Sciatic nerve (tissue), 2 donors: ENCODE measurements at regions not wholly inside any gene's neighbourhood (a gene's known extent, or its start where the extent isn't known, plus 50 kb on each side); places are given as distances from the start of the nearest gene placed in this dataset.
A peak's percentile ranks its signal among the peaks of the same experiment; 100 is the strongest.

Experiments
- ATAC-seq: fragments of 200-7000 bp; cut with Tn5 transposase; one replicate; pipeline ENCODE4 v1.9.1; 2020; ENCODE audit warnings: mild to moderate bottlenecking, moderate library complexity
- DNase-seq: peaks from one replicate; pipeline ENCODE4 v3.0.0-alpha.2; 2020; ENCODE audit warnings: low spot score
- intact Hi-C: fragments of 100-400 bp; cut with DNase I; formaldehyde crosslinking; loops from one replicate; pipeline ENCODE4 v1.14.2; 2022
- donor health status: DM: no; HTN: no; CAD: no.
- donor health status: DM: no; HTN: no; CAD: no.

- intact Hi-C loops = no loop called here
- ATAC-seq = no peak
- DNase-seq = no peak
Measured at GRCh38 chr4:64545593-64545992, 136.3 kb upstream of the TECRL start.

- DNase-seq (no peak), ATAC-seq (peak; percentile 76)
- intact Hi-C loops = no loop called here
Measured at GRCh38 chr4:64539234-64539849, 130.1 kb upstream of the TECRL start.

- DNase-seq = no peak
- intact Hi-C loops = no loop called here
- no peak for ATAC-seq
Measured at GRCh38 chr4:64538219-64538618, 129.0 kb upstream of the TECRL start.

GRCh38 chr4:64533637-64534036, 124.4 kb upstream of the TECRL start:
- intact Hi-C loops = no loop called here
- no peak for ATAC-seq
- no peak for DNase-seq

- intact Hi-C loops = no loop called here
- DNase-seq (no peak), ATAC-seq (no peak)
Measured at GRCh38 chr4:64533159-64533558, 123.9 kb upstream of the TECRL start.

GRCh38 chr4:64520421-64520820, 111.2 kb upstream of the TECRL start:
- intact Hi-C loops = no loop called here

GRCh38 chr4:64518600-64518999, 109.3 kb upstream of the TECRL start:
- DNase-seq (no peak), ATAC-seq (no peak)
- intact Hi-C loops = no loop called here

More at GRCh38 chr4:64520421-64520820, 111.2 kb upstream of the TECRL start:
- ATAC-seq (no peak), DNase-seq (no peak)

GRCh38 chr4:64516176-64516575, 106.9 kb upstream of the TECRL start:
- intact Hi-C loops = no loop called here
- DNase-seq = no peak
- no peak for ATAC-seq

- ATAC-seq = no peak
- intact Hi-C loops = no loop called here
Measured at GRCh38 chr4:64508089-64508488, 98.8 kb upstream of the TECRL start.

GRCh38 chr4:64503945-64504675, 94.9 kb upstream of the TECRL start:
- DNase-seq (no peak), ATAC-seq (no peak)
- intact Hi-C loops = no loop called here

More at GRCh38 chr4:64508089-64508488, 98.8 kb upstream of the TECRL start:
- no peak for DNase-seq

GRCh38 chr4:64503416-64503815, 94.2 kb upstream of the TECRL start:
- ATAC-seq (no peak), DNase-seq (no peak)
- intact Hi-C loops = no loop called here

GRCh38 chr4:64497491-64497890, 88.2 kb upstream of the TECRL start:
- intact Hi-C loops = no loop called here

GRCh38 chr4:64495946-64496345, 86.7 kb upstream of the TECRL start:
- DNase-seq = no peak
- ATAC-seq = no peak
- intact Hi-C loops = no loop called here

More at GRCh38 chr4:64497491-64497890, 88.2 kb upstream of the TECRL start:
- DNase-seq (no peak), ATAC-seq (no peak)

GRCh38 chr4:64489628-64490027, 80.4 kb upstream of the TECRL start:
- ATAC-seq = no peak
- no peak for DNase-seq
- intact Hi-C loops = no loop called here

GRCh38 chr4:64479338-64479737, 70.1 kb upstream of the TECRL start:
- intact Hi-C loops = no loop called here
- DNase-seq (no peak), ATAC-seq (no peak)

GRCh38 chr4:64477127-64477526, 67.9 kb upstream of the TECRL start:
- intact Hi-C loops = no loop called here
- ATAC-seq = no peak
- no peak for DNase-seq

- intact Hi-C loops = no loop called here
- no peak for ATAC-seq
- DNase-seq = no peak
Measured at GRCh38 chr4:64465263-64465662, 56.0 kb upstream of the TECRL start.

- ATAC-seq (no peak), DNase-seq (no peak)
- intact Hi-C loops = no loop called here
Measured at GRCh38 chr4:64464581-64464980, 55.3 kb upstream of the TECRL start.
